Smooth muscle cell (in vitro differentiated cells): ENCODE measurements at regions not wholly inside any gene's neighbourhood (a gene's known extent, or its start where the extent isn't known, plus 50 kb on each side); places are given as distances from the start of the nearest gene placed in this dataset.
A peak's percentile ranks its signal among the peaks of the same experiment; 100 is the strongest.

ENCODE experiments used
- DNase-seq: peaks from one replicate; lab custom pipeline; 2025; ENCODE audit not compliant: unreplicated experiment; lab: John Stamatoyannopoulos, UW
- H2AFZ ChIP-seq: fragments of 200-600 bp; sonication (generic); 2 replicates; pipeline ENCODE4 v1.6.0; 2016; ENCODE audit warnings: antibody characterized with exemption, low read depth, mild to moderate bottlenecking
- H3F3A ChIP-seq: fragments of 200-600 bp; sonication (generic); 2 replicates; pipeline ENCODE4 v1.6.0; 2017; ENCODE audit warnings: antibody characterized with exemption, low read depth
- H3K27ac ChIP-seq: fragments of 200-600 bp; sonication (generic); 2 replicates; pipeline ENCODE4 v1.5.1; 2016; ENCODE audit warnings: low read depth, mild to moderate bottlenecking
- H3K27me3 ChIP-seq: fragments of 200-600 bp; sonication (generic); 2 replicates; pipeline ENCODE4 v1.6.1; 2016; ENCODE audit warnings: low read depth, mild to moderate bottlenecking
- H3K36me3 ChIP-seq: fragments of 200-600 bp; sonication (generic); 2 replicates; pipeline ENCODE4 v1.5.1; 2016; ENCODE audit warnings: low read depth
- H3K4me1 ChIP-seq: fragments of 200-600 bp; sonication (generic); 2 replicates; pipeline ENCODE4 v1.5.1; 2016; ENCODE audit warnings: low read depth
- H3K4me2 ChIP-seq: fragments of 200-600 bp; sonication (generic); 2 replicates; pipeline ENCODE4 v1.6.0; 2016; ENCODE audit warnings: mild to moderate bottlenecking
- H3K4me3 ChIP-seq: fragments of 200-600 bp; sonication (generic); 2 replicates; pipeline ENCODE4 v1.5.1; 2016; ENCODE audit warnings: mild to moderate bottlenecking
- H3K79me2 ChIP-seq: fragments of 200-600 bp; sonication (generic); 2 replicates; pipeline ENCODE4 v1.6.0; 2016; ENCODE audit warnings: low read depth, mild to moderate bottlenecking
- H3K9ac ChIP-seq: fragments of 200-600 bp; sonication (generic); 2 replicates; pipeline ENCODE4 v1.6.0; 2016; ENCODE audit warnings: low read depth
- H3K9me3 ChIP-seq: fragments of 200-600 bp; sonication (generic); replicated peaks from 2 replicates; pipeline ENCODE4 v1.5.1; 2016; ENCODE audit warnings: low read depth
- H4K20me1 ChIP-seq: fragments of 200-600 bp; sonication (generic); 2 replicates; pipeline ENCODE4 v1.6.0; 2016; ENCODE audit warnings: low read depth
- CTCF ChIP-seq: fragments of 200-600 bp; sonication (generic); IDR thresholded peaks from 2 replicates; pipeline ENCODE4 v1.5.1; 2017; ENCODE audit warnings: borderline replicate concordance, mild to moderate bottlenecking, antibody characterized with exemption; ENCODE audit not compliant: insufficient read depth, poor library complexity, severe bottlenecking
- WGBS: methylation state at CpG from one replicate; pipeline ENCODE4 v1.1.7; 2016; ENCODE audit warnings: low lambda C conversion rate; 5-methylcytosine and 5-hydroxymethylcytosine counted together

- Histone ChIP-seq H3K27ac (peak overlapping the region; percentile 38), H3K36me3 (no peaks in the 10 kb centered on the region), H3K4me2 (peak overlapping the region; percentile 31), H2AFZ (no peak overlapping the region), H3K9me3 (no peaks in the 10 kb centered on the region), H4K20me1 (no peaks in the 10 kb centered on the region), H3K79me2 (no peaks in the 10 kb centered on the region), H3K9ac (no peak overlapping the region), H3F3A (no peaks in the 10 kb centered on the region), H3K4me3 (no peak overlapping the region), H3K4me1 (peaks cover 12% of the 10 kb centered on the region), H3K27me3 (no peaks in the 10 kb centered on the region)
- DNase-seq: no peak
- no peak for TF ChIP-seq CTCF
- 18% methylated on average over 1 of the region's 1 CpG for WGBS
Observed at GRCh38 chr6:71509191-71510005, 220.8 kb downstream of the OGFRL1 start.

- Histone ChIP-seq H3K79me2 (no peaks in the 10 kb centered on the region), H3K4me3 (no peak overlapping the region), H2AFZ (no peak overlapping the region), H3K9ac (no peak overlapping the region), H3K36me3 (no peaks in the 10 kb centered on the region), H3K4me2 (peak overlapping the region; percentile 31), H4K20me1 (no peaks in the 10 kb centered on the region), H3K9me3 (no peaks in the 10 kb centered on the region), H3K4me1 (peaks cover 12% of the 10 kb centered on the region), H3F3A (no peaks in the 10 kb centered on the region), H3K27me3 (no peaks in the 10 kb centered on the region), H3K27ac (peak overlapping the region; percentile 38)
- WGBS: 50% methylated on average over 5 of the region's 5 CpGs
- no peak for DNase-seq
- peak; percentile 68 for TF ChIP-seq CTCF
Observed at GRCh38 chr6:71510057-71510713, 221.6 kb downstream of the OGFRL1 start.

- Histone ChIP-seq H3K9me3 (no peaks in the 10 kb centered on the region), H4K20me1 (no peaks in the 10 kb centered on the region), H3K36me3 (no peaks in the 10 kb centered on the region), H3K79me2 (no peaks in the 10 kb centered on the region), H3K27me3 (no peaks in the 10 kb centered on the region), H3F3A (no peaks in the 10 kb centered on the region), H3K4me1 (peaks cover 12% of the 10 kb centered on the region), H2AFZ (no peak overlapping the region), H3K9ac (no peak overlapping the region), H3K4me2 (no peak overlapping the region), H3K4me3 (no peak overlapping the region), H3K27ac (no peak overlapping the region)
- no peak for TF ChIP-seq CTCF
- DNase-seq: no peak
Observed at GRCh38 chr6:71510856-71511255, 222.2 kb downstream of the OGFRL1 start.
